Body of pancreas (tissue), 4 donors: ENCODE measurements at regions not wholly inside any gene's neighbourhood (a gene's known extent, or its start where the extent isn't known, plus 50 kb on each side); places are given as distances from the start of the nearest gene placed in this dataset.

Experiments
- POLR2A ChIP-seq, 3 donors: fragments of 450-650 bp; IDR thresholded peaks; one replicate each; pipeline ENCODE4 v1.6.1; 2016; ENCODE audit warnings: antibody characterized with exemption in 3 of 3, mild to moderate bottlenecking in 2 of 3
- TF ChIP-seq, protein P1 (sequence below), 7 experiments: fragments of 450-650 bp in 4 of 7; fragments of 200-600 bp in 3 of 7; sonication (generic) in 3 of 7; IDR thresholded peaks; one replicate each; pipeline ENCODE4 v1.5.1; 2016 to 2019; ENCODE audit warnings: antibody characterized with exemption in 7 of 7

DNA sequence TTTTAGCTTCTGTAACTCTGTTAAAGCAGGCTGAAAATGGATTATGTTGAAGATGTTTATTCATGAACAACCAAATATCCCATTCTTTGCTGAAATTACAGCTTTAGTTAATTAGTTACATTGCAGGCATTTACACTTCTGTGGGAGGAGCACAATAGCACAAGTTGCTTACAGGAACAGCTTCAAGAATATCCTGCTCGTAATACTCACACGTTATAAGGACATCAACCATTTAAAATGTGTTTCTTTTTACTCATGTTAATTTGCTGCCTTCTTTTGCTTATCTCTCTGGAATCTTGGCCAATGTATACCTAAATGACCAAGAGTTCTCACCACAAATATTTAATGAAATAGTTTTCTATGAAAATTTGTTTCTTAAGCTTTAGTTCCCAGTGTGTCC lies 305.2 kb upstream of the SYT1 start:
- no peak for TF ChIP-seq POLR2A (IDR thresholded peaks at IDR 0.05)
- TF ChIP-seq, protein P1, sequence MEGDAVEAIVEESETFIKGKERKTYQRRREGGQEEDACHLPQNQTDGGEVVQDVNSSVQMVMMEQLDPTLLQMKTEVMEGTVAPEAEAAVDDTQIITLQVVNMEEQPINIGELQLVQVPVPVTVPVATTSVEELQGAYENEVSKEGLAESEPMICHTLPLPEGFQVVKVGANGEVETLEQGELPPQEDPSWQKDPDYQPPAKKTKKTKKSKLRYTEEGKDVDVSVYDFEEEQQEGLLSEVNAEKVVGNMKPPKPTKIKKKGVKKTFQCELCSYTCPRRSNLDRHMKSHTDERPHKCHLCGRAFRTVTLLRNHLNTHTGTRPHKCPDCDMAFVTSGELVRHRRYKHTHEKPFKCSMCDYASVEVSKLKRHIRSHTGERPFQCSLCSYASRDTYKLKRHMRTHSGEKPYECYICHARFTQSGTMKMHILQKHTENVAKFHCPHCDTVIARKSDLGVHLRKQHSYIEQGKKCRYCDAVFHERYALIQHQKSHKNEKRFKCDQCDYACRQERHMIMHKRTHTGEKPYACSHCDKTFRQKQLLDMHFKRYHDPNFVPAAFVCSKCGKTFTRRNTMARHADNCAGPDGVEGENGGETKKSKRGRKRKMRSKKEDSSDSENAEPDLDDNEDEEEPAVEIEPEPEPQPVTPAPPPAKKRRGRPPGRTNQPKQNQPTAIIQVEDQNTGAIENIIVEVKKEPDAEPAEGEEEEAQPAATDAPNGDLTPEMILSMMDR (IDR thresholded peaks at IDR 0.05): no peak
